HG02852 (cell line): ENCODE measurements at regions not wholly inside any gene's neighbourhood (a gene's known extent, or its start where the extent isn't known, plus 50 kb on each side); places are given as distances from the start of the nearest gene placed in this dataset.

Experiments used
- ATAC-seq: cut with Tn5 transposase; IDR thresholded peaks from one replicate; pipeline ENCODE4 v1.9.1; 2021; ENCODE audit warnings: mild to moderate bottlenecking, moderate library complexity; ENCODE audit not compliant: unreplicated experiment

DNA sequence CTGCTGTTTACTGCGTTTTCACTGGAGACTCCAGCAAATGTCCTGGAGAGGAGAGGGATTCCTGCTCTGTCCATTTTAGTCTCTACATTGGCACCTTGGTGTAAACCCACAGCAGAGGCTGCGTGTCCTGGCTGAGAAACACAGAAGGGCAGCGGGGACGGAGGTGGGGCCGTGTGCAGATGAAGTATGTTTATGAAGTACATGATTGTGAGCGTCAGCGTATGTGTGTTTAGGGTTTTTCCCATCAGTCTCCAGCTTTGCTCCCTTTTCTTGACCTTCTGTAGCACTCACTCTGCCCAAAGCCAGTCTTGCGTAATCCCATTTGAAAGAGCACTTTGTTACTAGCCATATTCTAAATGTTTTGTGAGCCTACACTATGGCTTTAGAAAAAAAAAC is 750.7 kb upstream of the SORCS1 start:
- no peak for ATAC-seq

DNA sequence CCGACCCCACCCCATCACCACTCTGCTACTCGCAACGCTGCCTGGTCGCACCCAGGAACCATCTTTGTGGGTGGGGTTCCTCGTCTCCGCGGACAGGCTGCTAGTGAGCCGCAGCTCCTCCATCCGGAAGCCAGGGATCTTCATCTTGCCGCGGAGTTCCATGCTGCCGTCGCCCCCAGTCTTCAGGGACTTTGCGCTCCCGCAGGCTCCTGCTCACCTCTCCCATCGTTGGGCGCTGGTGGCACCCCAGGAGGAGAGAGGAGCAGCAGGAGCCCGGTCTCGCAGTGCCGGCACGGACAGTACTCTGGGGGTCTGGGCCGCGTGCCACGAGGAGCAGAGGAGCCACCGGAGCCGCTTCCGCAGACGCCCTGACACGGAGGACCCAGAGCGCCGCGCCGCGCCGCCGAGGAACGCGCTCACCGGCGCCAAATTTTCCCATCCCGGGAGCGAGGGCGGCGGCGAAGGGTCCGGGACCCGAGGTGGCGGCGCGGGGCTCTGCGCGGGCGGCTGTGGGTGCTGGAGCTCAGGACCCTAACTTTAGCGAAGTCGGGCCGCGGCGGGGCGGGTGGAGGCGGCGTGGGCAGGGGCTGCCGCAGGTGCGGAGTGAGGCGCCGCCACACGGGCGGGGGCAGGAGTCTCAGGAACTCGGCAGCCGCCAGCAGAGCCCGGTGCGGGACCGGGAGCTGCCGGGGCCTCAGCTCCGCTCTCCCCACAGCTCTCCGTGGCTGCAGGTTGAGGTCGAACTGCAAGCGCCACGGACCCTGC is 750.1 kb upstream of the SORCS1 start:
- ATAC-seq, result no peak

DNA sequence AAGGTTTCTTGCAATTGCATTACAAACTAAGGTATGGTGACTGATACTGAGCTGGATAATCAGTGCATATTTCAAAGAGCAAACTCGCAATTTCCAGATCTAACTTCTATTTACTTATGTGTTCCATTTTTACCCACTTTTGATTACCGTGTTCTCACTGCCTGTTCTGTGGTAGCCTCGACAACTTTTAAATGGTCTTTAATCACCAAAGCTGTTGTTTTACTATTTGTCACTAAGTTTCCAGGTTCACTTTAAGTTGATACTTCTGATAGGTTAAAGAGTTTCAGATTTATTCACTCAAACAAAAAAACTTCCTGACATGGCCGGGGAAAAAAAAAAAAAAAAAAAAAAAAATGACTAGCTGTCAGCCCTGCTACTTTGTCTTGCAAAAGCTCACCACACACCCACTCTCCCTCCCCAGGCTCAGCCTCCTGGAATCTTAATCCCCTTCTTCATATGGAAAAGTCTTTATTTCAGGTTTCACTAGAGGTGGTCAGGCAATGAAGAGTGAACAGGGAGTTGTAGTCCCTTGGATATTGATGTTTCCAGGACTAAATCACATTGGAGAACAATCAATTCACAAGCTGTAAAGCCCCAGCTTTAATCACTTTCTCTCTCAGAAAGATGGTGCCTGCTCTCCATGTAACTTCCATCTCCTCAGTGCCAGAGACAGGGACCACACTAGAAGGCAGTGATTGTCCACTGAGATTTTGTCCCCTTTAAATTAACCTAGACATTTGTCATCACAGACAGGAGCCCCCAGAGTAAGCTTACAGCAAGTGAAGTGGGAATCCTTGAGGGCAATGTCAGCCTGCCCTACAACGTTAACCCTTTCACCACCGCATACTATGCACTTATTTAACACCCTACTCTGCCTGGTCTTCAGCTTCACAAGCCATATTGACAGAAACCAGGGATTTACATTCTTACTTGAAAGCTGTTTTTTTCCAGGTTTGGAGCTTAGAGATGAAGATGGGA is 749.1 kb upstream of the SORCS1 start:
- no peak for ATAC-seq

DNA sequence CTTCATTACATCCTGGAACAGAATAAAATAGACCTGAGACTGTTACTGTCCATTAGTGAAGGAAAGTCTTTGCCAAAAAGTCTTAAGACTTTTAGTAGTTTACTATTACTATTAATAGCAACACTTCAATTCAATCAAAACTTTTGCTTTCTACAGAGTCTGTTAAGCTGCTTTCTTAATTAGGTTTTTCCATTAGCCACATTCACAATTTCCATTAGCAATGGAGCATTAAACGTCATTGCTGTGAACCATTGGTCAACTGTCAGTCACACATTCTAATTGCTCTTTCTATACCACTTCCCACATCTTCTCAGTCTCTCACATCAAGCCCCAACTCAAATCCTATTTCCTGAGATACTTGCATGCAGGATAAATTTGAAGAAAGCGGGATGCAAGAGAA is 736.6 kb upstream of the SORCS1 start:
- ATAC-seq, result no peak

DNA sequence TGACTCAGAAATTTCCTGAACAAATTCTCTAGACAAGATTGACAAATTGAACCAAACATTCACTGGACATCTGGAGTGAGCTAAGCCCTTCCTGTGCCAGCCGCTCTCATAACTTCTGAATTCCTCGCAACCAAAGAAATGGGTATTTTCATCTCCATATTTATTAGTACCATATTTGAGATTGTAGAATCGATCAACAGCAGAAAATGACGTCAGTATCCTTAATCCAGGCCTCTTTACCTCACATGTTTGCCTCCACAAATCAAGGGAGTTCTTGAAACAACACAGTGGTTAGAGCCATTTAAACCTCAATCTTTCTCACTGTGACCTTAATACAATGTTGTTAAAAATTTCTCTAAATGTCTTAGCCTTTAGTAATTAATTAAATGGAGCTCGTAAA is 735.6 kb upstream of the SORCS1 start:
- no peak for ATAC-seq

DNA sequence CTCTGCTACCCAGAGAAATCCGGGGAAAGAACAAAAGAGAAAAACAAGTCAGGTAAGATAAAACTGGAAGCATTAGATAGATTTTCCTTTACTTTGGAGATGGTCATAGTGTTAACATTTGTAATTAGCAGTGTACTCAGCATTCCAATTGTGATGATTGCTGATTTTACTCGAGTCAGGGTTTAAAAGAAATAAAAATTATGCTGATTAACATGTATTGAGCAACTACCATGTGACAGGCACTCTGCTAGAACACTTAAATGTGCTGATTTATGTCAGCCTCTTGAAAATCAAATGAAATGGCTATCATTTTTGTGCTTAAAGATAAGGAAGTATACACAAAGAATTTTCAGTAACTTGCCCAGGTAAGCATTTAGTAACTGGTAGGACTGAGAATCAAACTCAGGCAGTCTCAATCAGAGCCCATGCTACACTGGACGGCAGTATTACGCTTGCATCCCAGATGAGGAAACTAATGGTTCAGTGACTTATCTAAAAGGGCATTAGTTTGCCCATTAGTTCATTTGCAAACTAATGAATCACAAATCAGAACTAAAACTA is 735.1 kb upstream of the SORCS1 start:
- no peak for ATAC-seq

DNA sequence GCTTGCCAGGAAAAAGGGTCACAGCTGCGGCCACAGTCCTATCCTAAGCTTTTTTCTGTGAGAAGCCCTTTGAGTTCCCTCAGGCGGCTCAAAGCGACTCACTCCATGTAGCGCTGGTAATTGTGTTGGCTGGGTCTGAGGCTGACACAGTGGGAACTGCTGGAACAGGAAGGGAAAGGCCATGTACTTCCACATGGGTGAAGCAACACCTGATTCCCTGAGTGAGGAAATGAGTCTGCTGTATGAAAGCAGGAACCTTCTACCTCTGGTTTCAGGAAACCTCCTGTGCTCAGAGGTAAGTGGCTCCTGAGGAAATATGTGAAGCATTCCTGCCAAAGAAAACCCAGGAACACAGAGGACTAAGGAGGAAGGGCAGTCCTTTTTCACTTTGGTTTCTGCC is 734.6 kb upstream of the SORCS1 start:
- no peak for ATAC-seq

DNA sequence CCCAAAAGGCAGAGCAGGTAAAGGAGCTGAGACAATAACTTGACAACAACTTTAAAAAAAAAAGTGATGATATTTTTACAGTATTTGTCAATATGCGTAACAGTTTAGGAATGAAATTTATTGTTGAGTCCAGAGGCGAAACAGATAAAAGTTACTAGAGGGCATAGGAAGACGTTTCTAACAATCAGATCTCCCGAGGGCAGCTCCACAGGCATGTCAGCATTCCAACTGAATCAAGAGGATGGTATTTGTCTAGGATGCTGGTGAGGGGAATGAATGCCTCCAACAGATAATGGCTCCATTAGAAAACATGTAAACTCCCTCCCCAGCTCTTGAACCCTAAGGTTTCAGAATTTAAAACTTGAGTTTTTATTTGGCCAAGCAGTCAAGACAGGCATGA is 733.9 kb upstream of the SORCS1 start:
- no peak for ATAC-seq

DNA sequence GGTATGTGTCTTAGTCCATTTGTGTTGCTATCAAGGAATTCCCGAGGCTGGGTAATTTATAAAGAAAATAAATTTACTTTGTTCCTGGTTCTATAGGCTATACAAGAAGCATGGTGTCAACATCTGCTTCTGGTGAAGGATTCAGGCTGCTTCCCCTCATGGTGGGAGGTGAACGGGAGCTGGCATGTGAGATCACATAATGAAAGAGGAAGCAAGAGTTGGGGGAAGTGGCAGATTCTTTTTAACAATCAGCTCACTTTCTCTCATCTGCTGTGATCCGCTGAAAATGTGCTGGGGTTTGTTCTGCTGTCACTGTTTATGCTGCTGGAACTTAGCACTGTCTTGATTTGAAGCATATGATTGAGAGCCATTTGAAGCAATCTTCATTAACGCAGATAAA is 730.0 kb upstream of the SORCS1 start:
- ATAC-seq, result no peak

DNA sequence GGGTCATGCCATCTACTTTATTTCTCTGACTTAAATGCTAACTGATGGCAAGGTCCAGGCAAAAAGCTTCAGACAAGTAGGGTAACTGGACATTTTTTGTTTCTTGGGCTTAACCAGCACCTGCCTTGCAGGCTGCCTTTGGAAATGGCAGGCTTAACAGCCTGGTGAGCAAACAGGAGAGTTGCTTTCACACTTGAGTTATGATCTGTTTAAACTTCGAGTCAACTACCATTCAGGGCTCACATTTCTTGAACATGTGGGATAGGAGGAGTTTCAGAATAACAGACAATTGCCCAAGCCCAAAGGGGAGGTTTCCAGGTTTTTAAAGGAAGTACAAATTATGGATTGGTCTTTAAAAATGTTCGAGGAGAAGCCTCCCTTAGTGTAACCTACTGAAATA is 724.6 kb upstream of the SORCS1 start:
- no peak for ATAC-seq

DNA sequence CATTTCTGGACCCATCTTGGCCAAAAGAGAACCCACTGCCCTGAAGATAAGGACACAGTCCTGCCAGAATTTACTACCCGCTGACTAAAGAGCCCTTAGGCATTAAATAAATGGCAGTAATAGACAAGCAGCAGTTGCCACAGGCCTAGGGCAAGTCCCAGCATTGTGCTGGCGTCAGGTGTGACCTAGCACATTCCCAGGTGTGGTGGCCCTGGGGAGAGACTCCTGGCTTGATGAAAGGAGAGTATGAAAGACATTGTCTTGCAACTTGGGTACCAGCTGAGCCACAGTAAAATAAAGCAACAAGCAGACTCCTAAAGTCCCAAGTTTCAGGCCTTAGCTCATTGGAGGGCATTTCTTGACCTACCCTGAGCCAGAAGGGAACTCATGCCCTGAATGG is 715.7 kb upstream of the SORCS1 start:
- no peak for ATAC-seq

DNA sequence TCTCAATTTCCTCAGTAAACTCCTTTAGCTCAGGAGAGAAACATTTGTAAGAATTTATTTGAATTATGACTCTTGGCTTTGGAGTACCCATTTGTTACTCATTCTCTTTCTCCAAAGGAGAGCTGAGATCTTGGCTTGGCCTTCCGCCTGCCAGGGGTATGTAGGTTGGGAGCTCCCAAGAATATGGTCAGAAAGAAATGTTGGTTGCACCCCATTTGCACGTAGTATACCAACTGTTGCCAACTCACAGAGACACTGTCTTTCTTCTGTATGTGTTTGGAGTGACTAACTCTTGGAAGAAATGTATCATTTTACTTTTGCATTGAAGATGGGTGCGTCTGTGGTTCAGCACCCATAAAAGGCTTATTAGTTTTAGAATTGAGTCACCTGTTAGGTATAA is 708.5 kb upstream of the SORCS1 start:
- no peak for ATAC-seq

DNA sequence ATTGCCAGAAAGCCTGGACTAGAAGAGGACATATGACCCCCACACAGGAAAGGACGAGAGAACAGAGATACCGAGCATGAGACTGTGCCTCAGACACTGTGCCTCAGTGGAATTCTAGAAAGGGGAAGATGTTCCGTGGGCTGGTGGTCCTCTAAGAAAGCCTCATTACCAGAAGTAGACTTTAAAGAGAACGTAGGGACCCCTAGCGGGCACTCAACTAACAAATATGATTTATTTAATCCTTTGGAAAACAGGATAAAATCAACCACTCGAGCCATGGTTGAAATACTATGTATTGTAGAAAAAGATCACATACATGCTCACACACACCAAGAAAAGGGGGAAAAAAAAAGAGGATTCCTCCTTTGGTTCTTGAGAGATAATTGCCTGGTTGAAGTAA is 701.2 kb upstream of the SORCS1 start:
- no peak for ATAC-seq

DNA sequence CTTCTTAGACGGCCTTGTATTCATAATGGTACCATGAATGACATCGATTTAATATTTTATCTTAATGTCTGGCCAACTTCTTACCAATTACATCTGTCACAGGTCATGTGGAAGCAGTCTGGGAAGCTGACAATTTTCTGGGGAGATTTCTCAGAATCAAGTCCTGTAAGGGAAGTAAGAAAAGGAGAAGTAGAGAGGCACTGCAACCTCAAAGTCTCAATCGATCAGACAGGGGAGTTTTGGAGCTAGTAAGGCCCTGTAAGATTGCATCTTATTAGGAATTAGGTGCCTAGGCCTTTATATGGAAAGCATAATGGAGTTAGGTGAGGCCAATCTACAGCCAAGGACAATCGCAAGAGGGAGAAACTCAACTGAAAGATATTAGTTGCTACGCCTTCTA is 694.6 kb upstream of the SORCS1 start:
- ATAC-seq, result no peak

DNA sequence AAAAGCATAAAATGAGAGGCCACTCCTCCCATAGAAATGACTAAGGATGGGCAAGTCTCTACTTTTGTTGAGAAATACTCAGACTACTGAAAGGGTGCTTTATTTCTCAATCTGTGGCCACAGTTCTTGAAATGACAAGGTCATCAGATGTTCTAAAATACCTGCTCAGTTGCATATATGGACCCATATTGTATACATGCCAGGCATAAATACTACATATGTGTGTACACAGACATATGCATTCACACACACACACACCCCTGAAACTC is 691.5 kb upstream of the SORCS1 start:
- no peak for ATAC-seq

DNA sequence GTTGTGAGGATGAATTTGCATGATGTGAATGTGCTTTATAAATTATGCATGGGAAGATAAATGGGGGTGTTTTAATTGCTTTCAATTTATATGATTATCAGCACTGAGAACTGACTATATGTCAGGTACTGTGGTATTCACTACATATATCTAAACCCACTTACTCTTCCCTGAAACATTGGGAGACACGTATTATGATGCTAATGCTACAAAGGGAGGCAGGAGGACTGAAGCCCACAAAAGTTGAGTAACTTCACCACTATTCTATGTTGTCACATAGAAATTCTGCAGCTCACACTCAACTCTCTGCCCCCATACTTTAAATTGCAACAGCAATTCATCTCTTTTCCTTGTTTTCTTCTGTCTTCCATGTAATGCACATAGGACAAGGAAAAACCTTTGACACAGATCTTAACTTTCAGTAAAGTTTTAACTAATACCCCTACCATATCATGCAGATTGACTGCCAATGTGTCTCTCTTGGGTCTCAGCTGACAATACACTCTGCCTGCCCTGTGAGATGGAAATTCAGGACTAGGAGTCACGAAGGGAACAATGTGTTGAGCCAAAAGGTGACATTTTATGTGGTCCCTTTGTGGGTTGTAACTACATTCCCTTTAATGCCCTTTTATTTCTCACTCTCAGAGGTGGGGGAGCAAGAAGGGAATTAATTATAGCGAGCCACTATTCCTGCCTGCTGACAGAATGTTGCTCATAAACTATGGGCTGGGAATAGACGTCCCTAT is 691.0 kb upstream of the SORCS1 start:
- no peak for ATAC-seq

DNA sequence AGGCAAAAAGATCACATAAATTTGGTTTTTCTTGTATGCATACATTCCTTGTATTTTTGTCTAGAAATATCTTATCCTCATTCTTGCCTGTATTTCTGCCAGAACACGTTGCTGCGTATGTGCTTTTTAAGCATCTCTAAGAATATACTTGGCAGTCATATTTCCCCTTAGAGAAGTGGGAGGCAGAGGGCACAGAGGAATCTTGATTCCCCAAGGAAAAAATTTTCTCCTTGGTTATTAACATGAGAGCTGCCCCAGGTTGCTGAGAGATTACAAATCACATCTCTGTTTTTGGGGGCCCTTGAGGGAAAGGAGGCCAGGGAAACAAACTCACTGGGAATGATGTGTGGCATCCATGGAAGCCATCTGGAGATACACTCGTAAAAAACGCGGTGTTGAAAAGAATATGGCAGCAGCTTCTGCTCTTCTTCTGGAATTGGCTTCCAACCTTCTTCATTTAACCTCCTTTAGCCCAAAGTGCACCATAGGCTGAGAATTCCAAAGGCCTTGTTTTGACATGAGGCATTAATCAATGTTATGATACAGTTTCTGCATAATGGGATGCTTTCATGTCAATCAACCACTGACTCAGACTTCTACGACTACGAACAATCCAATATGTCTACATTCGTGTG is 684.3 kb upstream of the SORCS1 start:
- ATAC-seq, result no peak

DNA sequence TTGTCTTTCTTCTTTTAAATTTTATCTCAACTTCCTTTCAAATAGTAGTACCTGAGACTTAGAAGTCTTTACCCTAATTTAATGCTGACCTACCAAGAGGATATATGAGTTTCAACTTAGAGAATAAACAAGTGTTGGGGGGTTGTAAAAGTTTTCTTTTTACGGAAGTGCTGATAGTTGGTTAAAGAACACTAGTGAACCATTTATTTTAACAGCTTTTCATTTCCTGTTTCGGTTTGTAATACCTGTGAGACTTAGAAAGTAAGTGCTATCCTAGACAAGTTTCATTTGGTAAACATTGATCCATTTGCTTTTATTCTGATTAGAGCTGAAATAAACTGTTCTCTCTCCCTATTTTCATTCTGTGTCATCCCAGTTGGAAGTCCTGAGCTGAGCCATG is 683.1 kb upstream of the SORCS1 start:
- ATAC-seq, result peak; percentile 56

DNA sequence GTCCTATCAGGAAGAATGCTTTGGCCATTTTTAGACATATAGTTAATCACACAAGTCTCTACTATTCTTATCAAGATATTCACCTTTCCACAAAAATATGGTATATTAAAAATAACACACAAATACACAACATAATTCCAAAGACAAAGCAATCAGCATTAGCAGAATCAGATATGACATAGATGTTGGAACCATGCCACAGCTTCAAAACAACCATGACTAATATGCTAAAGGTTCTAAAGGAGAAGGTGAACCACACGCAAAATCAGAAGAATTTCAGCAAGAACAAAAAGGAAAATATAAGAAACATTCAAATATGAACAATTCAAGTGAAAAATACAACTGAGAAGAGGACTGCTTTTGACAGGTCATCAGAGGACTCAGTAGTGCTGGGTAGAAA is 670.2 kb upstream of the SORCS1 start:
- ATAC-seq, result no peak

DNA sequence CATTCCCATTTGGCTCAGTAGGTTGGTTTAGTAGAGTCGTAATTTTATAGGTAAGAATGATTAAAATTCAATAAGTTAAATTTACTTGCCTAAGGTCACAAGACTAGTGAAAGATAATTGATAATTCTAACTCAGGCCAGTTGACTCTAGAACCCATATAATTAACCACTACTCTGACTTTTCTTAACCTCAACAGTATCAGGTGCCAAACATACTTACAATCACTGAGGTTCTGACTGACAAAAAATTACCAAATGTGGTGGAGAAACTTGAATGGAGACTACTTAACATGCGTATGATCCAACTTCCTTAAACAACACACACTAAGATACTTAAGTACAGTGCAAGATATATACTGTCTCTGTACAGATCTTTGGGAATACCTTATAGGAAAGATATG is 667.3 kb upstream of the SORCS1 start:
- ATAC-seq, result no peak

DNA sequence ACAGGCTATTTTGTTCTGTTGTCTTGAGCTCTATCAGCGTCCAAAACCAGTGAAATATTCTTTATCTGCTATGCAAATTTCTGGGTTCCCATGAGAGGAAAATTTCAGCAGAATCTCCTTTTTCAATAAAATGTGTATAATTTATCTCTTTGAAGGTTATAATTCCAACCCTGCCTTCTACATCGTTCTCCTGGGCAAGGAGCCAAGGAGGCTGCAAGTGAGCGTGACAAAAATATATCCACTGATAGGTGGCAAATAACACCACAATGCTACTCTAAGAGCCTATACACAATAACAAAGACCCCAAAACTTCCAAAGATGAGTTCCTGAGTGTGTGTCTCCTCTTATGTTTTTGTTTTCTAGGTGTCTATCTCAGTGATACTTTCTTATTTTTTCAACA is 664.7 kb upstream of the SORCS1 start:
- ATAC-seq, result no peak
